Esophagus mucosa (tissue), 1 donor: ENCODE measurements at regions not wholly inside any gene's neighbourhood (a gene's known extent, or its start where the extent isn't known, plus 50 kb on each side); places are given as distances from the start of the nearest gene placed in this dataset.
"Not testable (repeated sequence)": the region's sequence is repeated elsewhere in the genome, so short reads cannot be mapped to it uniquely, and the experiment has no call there.

ENCODE experiments used
- ATAC-seq: fragments of 200-7000 bp; cut with Tn5 transposase; one replicate; pipeline ENCODE4 v1.9.1; 2020
- donor health status: DM: yes; HTN: yes; CAD: no.

DNA sequence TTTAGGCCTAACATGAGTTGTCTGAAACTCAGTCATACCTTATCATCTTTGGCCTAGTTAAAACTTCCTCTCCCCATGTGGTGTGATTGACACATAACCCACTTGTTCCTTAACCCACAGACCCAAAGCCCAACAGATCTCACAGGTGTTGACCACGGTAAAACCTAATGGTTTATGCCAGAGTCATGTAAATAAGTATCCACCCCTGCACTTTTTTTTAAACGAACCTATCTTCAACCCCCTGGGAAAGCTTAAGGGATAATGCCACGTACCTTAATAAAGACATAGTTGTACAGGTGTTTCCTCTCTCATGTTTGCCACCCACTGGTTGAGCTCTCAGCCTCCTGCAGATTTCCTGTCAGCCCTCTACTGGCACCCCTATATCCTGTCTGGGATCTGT, 709.3 kb upstream of the CCDC179 start:
- no peak for ATAC-seq

DNA sequence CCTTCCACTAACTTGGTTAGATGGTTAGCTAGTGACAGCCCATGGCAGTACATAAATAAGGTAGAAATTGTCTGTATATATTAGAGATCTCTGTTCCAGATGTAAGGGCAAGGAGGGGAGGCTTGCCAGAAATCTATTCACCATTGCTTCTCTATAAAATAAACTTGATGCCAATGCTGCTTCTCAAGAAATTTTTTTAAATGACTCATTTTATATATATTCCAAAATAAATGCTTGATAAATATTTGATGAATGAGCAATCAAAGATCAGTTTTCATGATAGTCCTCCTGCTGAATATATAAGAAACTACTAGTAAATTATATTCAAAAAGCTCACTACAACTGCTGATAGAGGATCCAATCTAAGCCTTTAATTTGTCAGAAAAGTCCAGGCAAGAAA, 710.6 kb upstream of the CCDC179 start:
- no peak for ATAC-seq

DNA sequence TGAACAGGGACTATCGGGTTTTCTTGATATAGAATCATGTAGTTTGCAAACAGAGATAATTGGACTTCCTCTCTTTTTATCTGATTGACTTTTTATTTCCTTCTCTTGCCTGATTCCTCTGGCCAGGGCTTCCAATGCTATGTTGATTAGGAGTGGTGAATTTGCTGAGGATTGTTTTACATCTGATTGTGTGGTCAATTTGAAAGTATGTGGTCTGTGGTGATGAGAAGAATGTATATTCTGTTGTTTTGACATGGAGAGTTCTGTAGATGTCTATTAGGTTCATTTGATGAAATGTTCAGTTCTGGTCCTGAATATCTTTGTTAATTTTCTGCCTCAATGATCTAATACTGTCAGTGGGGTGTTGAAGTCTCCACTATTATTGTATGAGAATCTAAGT, 713.2 kb upstream of the CCDC179 start:
- no peak for ATAC-seq

GRCh38 chr11:23574149-23574548, 713.9 kb upstream of the CCDC179 start:
- no peak for ATAC-seq

- ATAC-seq, result no peak
Observed at GRCh38 chr11:23577296-23577695, 717.0 kb upstream of the CCDC179 start.

DNA sequence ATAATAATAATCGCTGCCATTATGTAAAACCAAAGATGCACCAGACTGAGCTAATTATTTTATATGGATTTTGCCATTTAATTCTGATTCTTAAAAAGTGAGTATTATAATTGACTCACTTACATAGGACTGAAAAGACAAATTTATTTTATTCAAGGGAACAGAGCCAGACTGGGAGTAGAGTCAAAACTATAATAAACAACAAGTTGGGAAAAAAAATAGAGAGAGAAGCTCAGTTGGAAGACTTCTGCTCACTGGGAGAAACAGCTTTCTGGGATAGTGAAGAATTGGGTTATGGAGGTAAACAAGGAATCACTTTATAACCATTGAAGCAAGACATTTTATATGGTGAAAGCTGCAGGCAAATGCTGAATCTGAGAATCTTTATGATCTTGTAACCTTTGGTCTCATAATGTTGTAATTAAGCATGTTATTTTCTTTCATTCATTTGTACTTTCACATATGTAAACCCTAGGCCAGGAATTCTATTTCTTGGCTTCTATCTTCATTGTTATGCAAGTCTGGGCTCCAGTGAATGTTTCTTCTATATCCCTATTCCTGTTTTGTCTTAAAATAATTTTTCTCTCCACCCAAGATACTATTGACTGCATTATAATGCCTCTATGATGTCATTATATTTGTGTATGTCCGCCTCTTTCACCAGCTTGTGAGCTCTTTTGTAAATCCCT, 725.3 kb upstream of the CCDC179 start:
- no peak for ATAC-seq

DNA sequence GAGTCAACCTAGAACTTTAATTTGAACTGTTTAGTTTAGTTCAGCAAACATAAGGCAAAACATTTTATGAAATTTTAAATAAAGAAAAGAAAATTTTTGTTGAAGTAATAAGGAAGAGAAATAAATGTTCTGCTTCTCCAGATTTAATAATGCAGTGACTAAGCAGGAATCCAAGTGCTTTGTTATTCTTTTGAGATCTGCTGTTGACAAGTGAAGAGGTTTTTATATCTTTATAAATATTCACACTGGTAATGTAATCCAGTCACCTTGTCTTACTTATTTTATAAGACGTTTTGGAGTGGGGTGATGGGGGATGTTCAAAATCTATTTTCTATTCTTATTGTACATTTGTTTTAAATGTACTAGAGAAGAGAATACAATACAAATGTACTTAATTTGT, 725.9 kb upstream of the CCDC179 start:
- no peak for ATAC-seq

- no peak for ATAC-seq
Observed at GRCh38 chr11:23590596-23591308, 730.5 kb upstream of the CCDC179 start.

DNA sequence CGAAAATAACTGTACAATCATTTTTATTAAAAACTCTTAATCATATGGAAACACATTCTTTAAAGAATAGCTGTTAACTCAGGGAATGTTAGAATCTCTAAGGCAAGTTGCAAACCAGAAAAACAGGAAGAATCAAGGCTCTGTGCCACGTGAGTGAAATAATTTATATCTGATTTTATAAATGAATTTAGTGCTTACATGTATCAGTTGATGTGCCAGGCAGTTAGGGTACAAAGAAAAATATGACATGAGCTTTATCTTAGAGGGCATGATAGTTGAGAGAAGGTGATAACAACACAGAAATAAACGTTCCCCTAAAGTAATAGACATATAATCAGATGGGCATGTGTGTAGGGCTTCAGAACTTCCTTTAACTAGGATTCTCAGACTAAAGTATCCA, 734.5 kb upstream of the CCDC179 start:
- no peak for ATAC-seq

- no peak for ATAC-seq
Observed at GRCh38 chr11:23604966-23605365, 744.7 kb upstream of the CCDC179 start.

GRCh38 chr11:23606191-23606590, 745.9 kb upstream of the CCDC179 start:
- no peak for ATAC-seq

DNA sequence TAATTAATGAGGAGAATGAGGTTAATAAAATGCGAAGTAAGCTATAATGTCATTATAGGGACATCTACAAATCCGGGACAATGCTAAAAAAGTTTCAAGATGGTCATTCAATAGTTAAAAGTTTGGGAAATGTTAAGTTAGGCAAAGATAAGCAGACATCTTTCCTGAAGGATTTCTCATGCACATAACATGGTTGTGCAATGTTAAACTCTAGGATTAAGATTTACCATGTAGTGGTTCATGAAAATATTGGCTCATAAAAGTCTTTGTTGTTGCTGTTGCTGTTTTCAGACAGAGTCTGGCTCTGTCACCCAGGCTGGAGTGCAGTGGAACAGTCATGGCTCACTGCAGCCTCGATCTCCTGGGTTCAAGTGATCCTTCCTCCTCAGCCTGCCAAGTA, 751.5 kb upstream of the CCDC179 start:
- ATAC-seq, result no peak

- no peak for ATAC-seq
Observed at GRCh38 chr11:23620617-23621016, 760.3 kb upstream of the CCDC179 start.

GRCh38 chr11:23632293-23632692, 772.0 kb upstream of the CCDC179 start:
- no peak for ATAC-seq

GRCh38 chr11:23644443-23644842, 784.2 kb upstream of the CCDC179 start:
- ATAC-seq, result no peak

DNA sequence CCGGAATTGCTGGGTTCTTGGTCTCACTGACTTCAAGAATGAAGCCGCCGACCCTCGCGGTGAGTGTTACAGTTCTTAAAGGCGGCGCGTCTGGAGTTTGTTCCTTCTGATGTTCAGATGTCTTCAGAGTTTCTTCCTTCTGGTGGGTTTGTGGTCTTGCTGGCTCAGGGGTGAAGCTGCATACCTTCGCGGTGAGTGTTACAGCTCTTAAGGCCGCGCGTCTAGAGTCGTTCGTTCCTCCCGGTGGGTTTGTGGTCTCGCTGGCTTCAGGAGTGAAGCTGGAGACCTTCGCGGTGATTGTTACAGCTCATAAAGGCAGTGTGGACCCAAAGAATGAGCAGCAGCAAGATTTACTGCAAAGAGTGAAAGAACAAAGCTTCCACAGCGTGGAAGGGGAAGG, 792.1 kb upstream of the CCDC179 start:
- not testable (repeated sequence) for ATAC-seq

GRCh38 chr11:23653071-23653675, 792.9 kb upstream of the CCDC179 start:
- ATAC-seq, result no peak

DNA sequence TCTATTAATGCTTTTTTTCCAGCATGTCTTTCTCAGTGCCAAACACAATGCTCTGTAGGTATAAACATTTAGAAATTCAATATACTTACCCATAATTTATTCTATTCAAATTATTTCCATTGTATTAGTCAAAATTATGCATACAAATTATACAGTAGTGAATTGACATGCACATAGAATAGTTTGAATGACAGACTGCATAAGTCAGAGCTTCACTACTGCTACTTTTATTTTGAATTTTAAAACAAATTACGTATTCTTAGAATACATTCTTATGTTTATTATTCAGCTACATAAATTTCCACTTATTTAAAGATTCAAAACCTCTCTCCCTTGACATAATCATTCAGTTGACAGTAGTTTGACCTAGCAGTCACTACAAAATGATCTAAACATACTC, 808.0 kb upstream of the CCDC179 start:
- ATAC-seq, result no peak

DNA sequence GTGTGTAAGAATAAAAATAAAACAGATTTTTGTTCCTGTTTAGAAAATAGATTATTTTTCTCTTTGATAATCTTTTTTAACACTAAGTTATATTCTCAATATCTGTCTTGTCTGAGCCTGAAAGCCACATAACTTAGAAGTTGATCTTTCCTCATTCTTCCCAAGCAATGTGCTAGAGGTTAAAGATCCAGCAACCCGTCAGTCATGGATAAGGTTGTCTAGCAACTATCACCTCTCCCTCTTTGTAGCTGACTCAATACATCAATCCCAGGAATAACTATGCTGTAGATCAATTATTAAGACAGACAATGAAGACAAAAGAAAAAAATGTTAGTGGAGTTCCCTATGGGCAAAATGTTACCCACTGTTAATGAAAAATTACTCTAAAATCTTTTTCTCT, 813.1 kb upstream of the CCDC179 start:
- ATAC-seq, result no peak

GRCh38 chr11:23674866-23675265, 814.6 kb upstream of the CCDC179 start:
- no peak for ATAC-seq

GRCh38 chr11:23679041-23679440, 817.8 kb upstream of the LUZP2 start:
- ATAC-seq, result no peak

GRCh38 chr11:23679981-23680380, 816.9 kb upstream of the LUZP2 start:
- no peak for ATAC-seq

DNA sequence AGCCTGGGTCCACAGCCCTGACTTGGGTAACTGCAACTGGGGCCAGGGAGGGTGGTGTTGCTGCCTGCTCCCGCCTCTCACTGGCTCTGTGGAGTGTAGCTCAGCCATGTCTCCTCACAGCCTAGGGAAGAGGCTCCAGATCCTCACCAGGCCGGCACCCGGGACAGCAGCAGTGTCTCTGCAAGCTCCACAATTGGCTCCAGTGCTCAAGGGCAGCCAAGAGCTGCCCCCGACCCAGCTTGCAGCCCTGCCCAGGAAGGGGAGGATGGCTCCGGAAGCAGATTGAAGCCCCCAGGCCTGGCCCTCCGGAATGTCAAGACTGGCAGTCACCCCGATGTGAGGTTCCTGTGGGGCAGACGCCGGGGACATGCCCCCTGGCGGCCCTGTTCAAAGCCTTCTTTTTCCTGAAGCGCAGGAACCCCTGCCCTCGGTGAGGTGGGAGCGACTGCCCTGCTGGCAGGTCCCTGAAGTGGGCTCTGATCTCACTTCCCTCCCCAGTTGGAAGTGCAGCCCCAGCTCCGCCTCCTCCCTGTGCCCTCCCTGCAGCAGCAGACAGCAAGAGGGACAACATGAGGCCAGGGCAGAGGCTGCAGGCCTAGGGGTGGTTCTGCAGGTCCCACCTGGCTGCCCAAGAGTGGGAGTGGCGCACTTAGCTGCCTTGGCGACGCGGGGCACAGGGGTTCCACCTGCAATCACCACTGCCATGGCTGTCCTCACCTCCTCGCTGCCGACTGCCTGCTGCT, 816.2 kb upstream of the LUZP2 start:
- no peak for ATAC-seq
